ENCODE measurements at regions not wholly inside any gene's neighbourhood (a gene's known extent, or its start where the extent isn't known, plus 50 kb on each side); places are given as distances from the start of the nearest gene placed in this dataset.

DNA sequence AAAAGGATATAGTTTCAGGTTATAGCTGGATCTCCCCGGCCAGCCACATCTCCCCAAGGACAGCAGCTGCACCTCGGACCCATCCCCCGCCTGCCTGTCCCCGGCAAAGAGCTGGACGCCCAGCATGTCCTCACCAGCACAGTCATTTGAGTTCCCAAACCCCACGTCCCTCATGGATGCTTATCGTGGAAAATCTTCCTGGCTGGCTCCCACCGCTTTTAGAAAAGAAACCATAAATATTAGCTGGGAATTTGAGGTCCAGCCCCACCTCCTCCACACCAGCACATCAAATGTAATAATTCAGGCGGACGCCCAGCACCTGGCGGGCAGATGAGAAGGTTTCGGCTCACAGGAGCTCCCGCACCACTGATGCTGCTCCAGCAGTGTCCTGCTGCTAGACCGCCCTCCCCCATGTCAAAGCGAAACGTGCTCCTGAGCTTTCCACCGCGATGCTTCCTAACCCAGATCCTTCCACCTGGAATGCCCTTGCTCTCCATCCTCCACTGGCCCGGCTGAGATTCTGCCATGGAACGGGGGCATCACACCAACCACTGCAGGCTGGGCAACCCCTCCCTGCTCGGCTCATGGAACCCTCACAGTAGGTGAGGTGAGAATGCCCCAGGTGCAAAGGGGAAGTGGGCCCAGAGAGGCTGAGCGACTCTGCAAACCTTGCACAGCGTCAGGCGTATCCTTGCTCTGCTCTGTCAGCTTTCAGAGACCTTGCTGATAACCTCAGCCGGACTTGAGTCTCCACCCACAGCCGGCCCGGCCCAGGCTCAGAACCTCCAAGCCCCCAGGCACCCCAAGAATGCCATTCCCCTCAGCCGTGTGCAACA is 71.5 kb upstream of the GPC1 start:
- no peak for DNase-seq

- no peak for DNase-seq
These were observed 70.9 kb upstream of the GPC1 start for GRCh38 chr2:240364582-240364960.

- DNase-seq, result no peak
These were observed 70.3 kb upstream of the GPC1 start for GRCh38 chr2:240364961-240365775.

GRCh38 chr2:240365971-240366471 is 69.4 kb upstream of the GPC1 start:
- DNase-seq, result no peak

GRCh38 chr2:240366901-240367300 is 68.6 kb upstream of the GPC1 start:
- no peak for DNase-seq

GRCh38 chr2:240367721-240368120 is 67.7 kb upstream of the GPC1 start:
- DNase-seq, result no peak

GRCh38 chr2:240368781-240369331 is 66.6 kb upstream of the GPC1 start:
- no peak for DNase-seq

- no peak for DNase-seq
These were observed 66.1 kb upstream of the GPC1 start for GRCh38 chr2:240369335-240369734.

GRCh38 chr2:240369801-240370585 is 65.5 kb upstream of the GPC1 start:
- peak; percentile 97 for DNase-seq

GRCh38 chr2:240371129-240372000 is 64.1 kb upstream of the GPC1 start:
- DNase-seq, result no peak

GRCh38 chr2:240372101-240372500 is 63.4 kb upstream of the GPC1 start:
- DNase-seq, result no peak

DNA sequence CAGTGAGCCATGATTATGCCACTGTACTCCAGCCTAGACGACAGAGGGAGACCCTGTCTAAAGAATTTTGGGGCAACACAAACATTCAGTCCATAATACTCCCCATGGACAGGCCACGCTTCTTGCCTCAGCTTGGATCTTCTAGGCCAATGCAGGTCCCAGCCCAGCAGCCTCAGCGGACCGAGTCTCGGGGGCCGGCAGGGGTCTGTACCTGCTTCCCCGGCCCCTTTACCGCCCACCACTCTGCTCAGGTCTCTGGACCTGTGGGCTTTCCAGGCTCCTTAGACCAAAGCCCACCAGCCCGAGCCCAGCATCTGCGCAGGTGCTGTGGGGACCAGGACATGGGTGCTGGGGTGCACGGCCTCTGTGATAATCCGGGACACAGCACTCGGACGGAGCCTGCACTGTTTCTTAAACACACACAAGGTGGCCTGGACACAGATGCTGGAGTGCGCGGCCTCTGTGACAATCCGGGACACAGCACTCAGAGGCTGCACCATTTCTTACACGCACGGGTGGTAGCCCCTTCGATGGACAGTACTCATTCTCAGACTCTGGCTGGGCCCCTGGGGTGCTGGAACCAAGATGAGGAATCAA is 62.1 kb upstream of the GPC1 start:
- DNase-seq, result no peak

DNA sequence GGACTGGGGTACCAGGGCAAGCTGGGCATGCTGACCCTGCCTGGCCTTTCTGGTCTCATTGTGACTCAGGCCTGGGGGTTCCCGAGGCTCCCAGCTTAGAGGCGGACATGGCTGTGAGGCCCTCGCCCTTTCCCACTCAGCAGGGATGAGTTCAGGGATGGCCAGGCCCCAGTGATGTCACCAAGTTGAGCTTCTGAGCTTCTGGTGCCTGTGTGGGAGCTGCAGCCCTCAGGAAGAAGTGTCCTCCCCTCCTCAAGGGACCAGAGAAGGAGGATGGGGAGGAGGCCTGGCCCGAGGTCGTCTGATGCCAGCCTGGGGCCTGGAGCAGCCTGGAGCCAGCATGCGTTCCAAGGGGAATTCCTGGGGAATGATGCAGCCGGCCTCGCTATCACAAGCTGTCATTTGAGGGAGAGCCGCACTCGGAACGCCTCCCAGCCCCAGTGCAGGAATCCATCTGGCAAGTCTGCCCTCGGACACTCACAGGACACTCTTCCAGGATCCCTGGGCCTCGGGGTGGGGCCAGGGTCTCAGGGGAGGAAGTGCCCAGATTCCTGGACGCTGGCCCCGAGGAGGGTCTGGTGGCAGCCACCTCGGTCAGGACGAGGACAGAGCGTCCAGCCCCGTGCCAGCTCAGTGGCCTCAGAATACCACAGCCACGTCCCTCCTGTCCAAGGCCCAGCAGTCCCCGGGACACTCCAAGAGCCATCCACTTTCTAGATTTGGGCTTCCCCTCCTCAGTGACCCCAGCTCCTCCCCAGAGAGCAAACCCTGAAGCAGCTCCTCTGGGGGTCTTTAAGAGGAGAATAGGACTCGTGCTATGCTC is 61.2 kb upstream of the GPC1 start:
- DNase-seq, result peak; percentile 97

- no peak for DNase-seq
These were observed 60.3 kb upstream of the GPC1 start for GRCh38 chr2:240375024-240375645.

- no peak for DNase-seq
These were observed 58.7 kb upstream of the GPC1 start for GRCh38 chr2:240376739-240377138.

- DNase-seq, result no peak
These were observed 58.1 kb upstream of the GPC1 start for GRCh38 chr2:240377366-240377765.

GRCh38 chr2:240379089-240379636 is 56.3 kb upstream of the GPC1 start:
- no peak for DNase-seq

- DNase-seq, result no peak
These were observed 52.2 kb upstream of the GPC1 start for GRCh38 chr2:240383099-240383758.

Data from EL (cell line).